ENCODE measurements at regions not wholly inside any gene's neighbourhood (a gene's known extent, or its start where the extent isn't known, plus 50 kb on each side); places are given as distances from the start of the nearest gene placed in this dataset.

- no peak for TF ChIP-seq EZH2 (IDR thresholded peaks at IDR 0.05; ENCODE audit: insufficient read depth, low read length)
- TF ChIP-seq CTCF (IDR thresholded peaks at IDR 0.05; ENCODE audit: insufficient read depth, low read depth, low read length), result no peak
Observed at GRCh38 chr11:109849946-109850345, 243.2 kb upstream of the ZC3H12C start.
